Gastroesophageal sphincter (tissue), 3 donors: ENCODE measurements at regions not wholly inside any gene's neighbourhood (a gene's known extent, or its start where the extent isn't known, plus 50 kb on each side); places are given as distances from the start of the nearest gene placed in this dataset.

ENCODE experiments used
- CTCF ChIP-seq, 4 experiments: fragments of 200-600 bp in 2 of 4; fragments of 450-650 bp in 2 of 4; sonication (generic) in 1 of 4; IDR thresholded peaks; one replicate each; pipeline ENCODE4 v1.5.1; 2017 to 2019; ENCODE audit warnings: antibody characterized with exemption in 4 of 4, mild to moderate bottlenecking in 2 of 4, moderate library complexity in 2 of 4
- POLR2A ChIP-seq, 2 donors: fragments of 450-650 bp; IDR thresholded peaks; one replicate each; pipeline ENCODE4 v1.6.1; 2017; ENCODE audit warnings: antibody characterized with exemption in 2 of 2, mild to moderate bottlenecking in 2 of 2, moderate library complexity in 1 of 2

- no peak for TF ChIP-seq POLR2A (IDR thresholded peaks at IDR 0.05)
- TF ChIP-seq CTCF (IDR thresholded peaks at IDR 0.05), result no peak
Measured at GRCh38 chr1:198842686-198843085, 203.8 kb downstream of the PTPRC start.
